Smooth muscle cell (in vitro differentiated cells): ENCODE measurements at regions not wholly inside any gene's neighbourhood (a gene's known extent, or its start where the extent isn't known, plus 50 kb on each side); places are given as distances from the start of the nearest gene placed in this dataset.

Experiments
- DNase-seq: peaks from one replicate; lab custom pipeline; 2025; ENCODE audit not compliant: unreplicated experiment; lab: John Stamatoyannopoulos, UW
- H2AFZ ChIP-seq: fragments of 200-600 bp; sonication (generic); 2 replicates; pipeline ENCODE4 v1.6.0; 2016; ENCODE audit warnings: antibody characterized with exemption, low read depth, mild to moderate bottlenecking
- H3F3A ChIP-seq: fragments of 200-600 bp; sonication (generic); 2 replicates; pipeline ENCODE4 v1.6.0; 2017; ENCODE audit warnings: antibody characterized with exemption, low read depth
- H3K27ac ChIP-seq: fragments of 200-600 bp; sonication (generic); 2 replicates; pipeline ENCODE4 v1.5.1; 2016; ENCODE audit warnings: low read depth, mild to moderate bottlenecking
- H3K27me3 ChIP-seq: fragments of 200-600 bp; sonication (generic); 2 replicates; pipeline ENCODE4 v1.6.1; 2016; ENCODE audit warnings: low read depth, mild to moderate bottlenecking
- H3K36me3 ChIP-seq: fragments of 200-600 bp; sonication (generic); 2 replicates; pipeline ENCODE4 v1.5.1; 2016; ENCODE audit warnings: low read depth
- H3K4me1 ChIP-seq: fragments of 200-600 bp; sonication (generic); 2 replicates; pipeline ENCODE4 v1.5.1; 2016; ENCODE audit warnings: low read depth
- H3K4me2 ChIP-seq: fragments of 200-600 bp; sonication (generic); 2 replicates; pipeline ENCODE4 v1.6.0; 2016; ENCODE audit warnings: mild to moderate bottlenecking
- H3K4me3 ChIP-seq: fragments of 200-600 bp; sonication (generic); 2 replicates; pipeline ENCODE4 v1.5.1; 2016; ENCODE audit warnings: mild to moderate bottlenecking
- H3K79me2 ChIP-seq: fragments of 200-600 bp; sonication (generic); 2 replicates; pipeline ENCODE4 v1.6.0; 2016; ENCODE audit warnings: low read depth, mild to moderate bottlenecking
- H3K9ac ChIP-seq: fragments of 200-600 bp; sonication (generic); 2 replicates; pipeline ENCODE4 v1.6.0; 2016; ENCODE audit warnings: low read depth
- H3K9me3 ChIP-seq: fragments of 200-600 bp; sonication (generic); replicated peaks from 2 replicates; pipeline ENCODE4 v1.5.1; 2016; ENCODE audit warnings: low read depth
- H4K20me1 ChIP-seq: fragments of 200-600 bp; sonication (generic); 2 replicates; pipeline ENCODE4 v1.6.0; 2016; ENCODE audit warnings: low read depth
- WGBS: methylation state at CpG from one replicate; pipeline ENCODE4 v1.1.7; 2016; ENCODE audit warnings: low lambda C conversion rate; 5-methylcytosine and 5-hydroxymethylcytosine counted together
- TF ChIP-seq, protein P1 (sequence below): fragments of 200-600 bp; sonication (generic); IDR thresholded peaks from 2 replicates; pipeline ENCODE4 v1.5.1; 2017; ENCODE audit warnings: borderline replicate concordance, mild to moderate bottlenecking, antibody characterized with exemption; ENCODE audit not compliant: insufficient read depth, poor library complexity, severe bottlenecking

- Histone ChIP-seq H3K4me1 (no peaks in the 10 kb centered on the region), H3K27ac (no peak overlapping the region), H3K9me3 (no peaks in the 10 kb centered on the region), H3K9ac (no peak overlapping the region), H3K4me3 (no peak overlapping the region), H3K79me2 (no peaks in the 10 kb centered on the region), H4K20me1 (no peaks in the 10 kb centered on the region), H3K36me3 (no peaks in the 10 kb centered on the region), H3K27me3 (no peaks in the 10 kb centered on the region), H2AFZ (no peak overlapping the region), H3F3A (no peaks in the 10 kb centered on the region), H3K4me2 (no peak overlapping the region)
- 77% methylated on average over 6 of the region's 6 CpGs for WGBS
- no peak for DNase-seq
- TF ChIP-seq, protein P1, sequence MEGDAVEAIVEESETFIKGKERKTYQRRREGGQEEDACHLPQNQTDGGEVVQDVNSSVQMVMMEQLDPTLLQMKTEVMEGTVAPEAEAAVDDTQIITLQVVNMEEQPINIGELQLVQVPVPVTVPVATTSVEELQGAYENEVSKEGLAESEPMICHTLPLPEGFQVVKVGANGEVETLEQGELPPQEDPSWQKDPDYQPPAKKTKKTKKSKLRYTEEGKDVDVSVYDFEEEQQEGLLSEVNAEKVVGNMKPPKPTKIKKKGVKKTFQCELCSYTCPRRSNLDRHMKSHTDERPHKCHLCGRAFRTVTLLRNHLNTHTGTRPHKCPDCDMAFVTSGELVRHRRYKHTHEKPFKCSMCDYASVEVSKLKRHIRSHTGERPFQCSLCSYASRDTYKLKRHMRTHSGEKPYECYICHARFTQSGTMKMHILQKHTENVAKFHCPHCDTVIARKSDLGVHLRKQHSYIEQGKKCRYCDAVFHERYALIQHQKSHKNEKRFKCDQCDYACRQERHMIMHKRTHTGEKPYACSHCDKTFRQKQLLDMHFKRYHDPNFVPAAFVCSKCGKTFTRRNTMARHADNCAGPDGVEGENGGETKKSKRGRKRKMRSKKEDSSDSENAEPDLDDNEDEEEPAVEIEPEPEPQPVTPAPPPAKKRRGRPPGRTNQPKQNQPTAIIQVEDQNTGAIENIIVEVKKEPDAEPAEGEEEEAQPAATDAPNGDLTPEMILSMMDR: no peak
Measured at GRCh38 chr12:129973236-129973961, 69.6 kb upstream of the TMEM132D start.

DNA sequence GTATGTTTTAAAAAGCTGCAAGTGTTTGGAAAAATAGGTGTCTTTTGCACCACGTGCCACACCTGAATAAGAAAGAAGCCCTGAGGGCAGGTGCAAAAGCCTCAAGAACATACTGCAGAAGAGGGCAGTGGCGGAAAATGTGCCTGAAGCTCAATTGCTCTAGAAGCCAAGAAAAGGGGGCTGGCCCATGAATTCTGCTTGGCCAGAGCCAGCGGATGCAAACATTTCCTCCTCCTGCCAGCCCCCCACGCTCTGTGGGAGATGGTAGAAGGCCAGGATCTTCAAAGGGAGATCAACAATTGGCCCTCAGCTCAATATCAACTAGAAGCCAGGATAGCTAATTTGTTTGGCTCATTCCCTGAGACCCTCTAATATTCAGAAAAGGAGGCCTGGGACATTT lies 80.3 kb upstream of the TMEM132D start:
- Histone ChIP-seq H3K9me3 (no peaks in the 10 kb centered on the region), H3K4me2 (no peak overlapping the region), H3K79me2 (no peaks in the 10 kb centered on the region)

GRCh38 chr12:129987841-129988240 lies 84.0 kb upstream of the TMEM132D start:
- Histone ChIP-seq H3K4me3 (no peak overlapping the region), H3K36me3 (no peaks in the 10 kb centered on the region), H3F3A (no peaks in the 10 kb centered on the region), H3K9ac (no peak overlapping the region), H3K27ac (no peak overlapping the region), H4K20me1 (no peaks in the 10 kb centered on the region), H3K27me3 (no peaks in the 10 kb centered on the region), H3K9me3 (no peaks in the 10 kb centered on the region), H3K79me2 (no peaks in the 10 kb centered on the region), H2AFZ (no peak overlapping the region), H3K4me2 (no peak overlapping the region), H3K4me1 (no peaks in the 10 kb centered on the region)
- DNase-seq: no peak
- 83% methylated on average over 5 of the region's 5 CpGs for WGBS
- TF ChIP-seq, protein P1: no peak

More for the DNA sequence above, 80.3 kb upstream of the TMEM132D start:
- Histone ChIP-seq H3K27me3 (no peaks in the 10 kb centered on the region), H3K4me1 (no peaks in the 10 kb centered on the region), H3K4me3 (no peak overlapping the region), H3K9ac (no peak overlapping the region), H3F3A (no peaks in the 10 kb centered on the region), H2AFZ (no peak overlapping the region), H3K36me3 (no peaks in the 10 kb centered on the region), H3K27ac (no peak overlapping the region), H4K20me1 (no peaks in the 10 kb centered on the region)
- TF ChIP-seq, protein P1: no peak
- no peak for DNase-seq
- 37% methylated on average over 4 of the region's 4 CpGs for WGBS

- WGBS: 88% methylated on average over 8 of the region's 8 CpGs
Measured at GRCh38 chr12:129994634-129995033, 90.8 kb upstream of the TMEM132D start.

More at GRCh38 chr12:129994634-129995033, 90.8 kb upstream of the TMEM132D start:
- Histone ChIP-seq H3K4me2 (no peak overlapping the region), H3K36me3 (no peaks in the 10 kb centered on the region), H3K4me3 (no peak overlapping the region), H2AFZ (no peak overlapping the region), H4K20me1 (no peaks in the 10 kb centered on the region), H3K9me3 (no peaks in the 10 kb centered on the region), H3F3A (no peaks in the 10 kb centered on the region), H3K27ac (no peak overlapping the region), H3K4me1 (no peaks in the 10 kb centered on the region), H3K9ac (no peak overlapping the region), H3K79me2 (no peaks in the 10 kb centered on the region), H3K27me3 (no peaks in the 10 kb centered on the region)
- DNase-seq: no peak
- TF ChIP-seq, protein P1: no peak
